ENCODE measurements at regions not wholly inside any gene's neighbourhood (a gene's known extent, or its start where the extent isn't known, plus 50 kb on each side); places are given as distances from the start of the nearest gene placed in this dataset.

GRCh38 chr1:213884942-213885341 lies 102.8 kb upstream of the PROX1 start:
- Histone ChIP-seq H3K79me2 (ENCODE audit: low read length) (no peaks in the 10 kb centered on the region), H3K27me3 (replicated peaks; ENCODE audit: insufficient read depth, low read length) (no peaks in the 10 kb centered on the region), H3F3A (ENCODE audit: insufficient read depth, low read length) (no peaks in the 10 kb centered on the region), H3K4me3 (ENCODE audit: low read length) (no peak overlapping the region), H3K9ac (ENCODE audit: low read length) (no peak overlapping the region), H3K4me1 (ENCODE audit: low read length) (no peaks in the 10 kb centered on the region), H3K36me3 (replicated peaks; ENCODE audit: insufficient read depth, low read length) (no peaks in the 10 kb centered on the region), H3K9me3 (replicated peaks; ENCODE audit: insufficient read depth, low read length) (no peaks in the 10 kb centered on the region), H3K4me2 (ENCODE audit: low read depth, low read length) (no peak overlapping the region), H2AFZ (ENCODE audit: low read length) (no peak overlapping the region), H3K27ac (ENCODE audit: low read length) (no peak overlapping the region), H4K20me1 (ENCODE audit: insufficient read depth, low read length) (no peaks in the 10 kb centered on the region), H3K9me2 (replicated peaks; ENCODE audit: insufficient read depth, low read length) (no peaks in the 10 kb centered on the region)
- DNase-seq: no peak
- TF ChIP-seq EZH2phosphoT487 (IDR thresholded peaks at IDR 0.05; ENCODE audit: low read length) (no peak), EZH2 (optimal IDR thresholded peaks at IDR 0.05; ENCODE audit: low read depth, low read length) (no peak), CTCF (IDR thresholded peaks at IDR 0.05; ENCODE audit: low read length) (no peak)

GRCh38 chr1:213887842-213888241 lies 99.9 kb upstream of the PROX1 start:
- no peak for DNase-seq
- Histone ChIP-seq H3K9me2 (replicated peaks; ENCODE audit: insufficient read depth, low read length) (no peaks in the 10 kb centered on the region), H3K4me1 (ENCODE audit: low read length) (no peaks in the 10 kb centered on the region), H4K20me1 (ENCODE audit: insufficient read depth, low read length) (no peaks in the 10 kb centered on the region), H3K36me3 (replicated peaks; ENCODE audit: insufficient read depth, low read length) (no peaks in the 10 kb centered on the region), H3K4me2 (ENCODE audit: low read depth, low read length) (no peak overlapping the region), H3F3A (ENCODE audit: insufficient read depth, low read length) (no peaks in the 10 kb centered on the region), H2AFZ (ENCODE audit: low read length) (no peak overlapping the region), H3K9me3 (replicated peaks; ENCODE audit: insufficient read depth, low read length) (no peaks in the 10 kb centered on the region), H3K27me3 (replicated peaks; ENCODE audit: insufficient read depth, low read length) (no peaks in the 10 kb centered on the region), H3K27ac (ENCODE audit: low read length) (no peak overlapping the region), H3K9ac (ENCODE audit: low read length) (no peak overlapping the region), H3K4me3 (ENCODE audit: low read length) (no peak overlapping the region), H3K79me2 (ENCODE audit: low read length) (no peaks in the 10 kb centered on the region)
- TF ChIP-seq EZH2 (optimal IDR thresholded peaks at IDR 0.05; ENCODE audit: low read depth, low read length) (no peak), EZH2phosphoT487 (IDR thresholded peaks at IDR 0.05; ENCODE audit: low read length) (no peak), CTCF (IDR thresholded peaks at IDR 0.05; ENCODE audit: low read length) (no peak)

- Histone ChIP-seq H3K36me3 (replicated peaks; ENCODE audit: insufficient read depth, low read length) (no peaks in the 10 kb centered on the region), H3K4me2 (ENCODE audit: low read depth, low read length) (no peak overlapping the region), H3K4me1 (ENCODE audit: low read length) (no peaks in the 10 kb centered on the region), H3K9me3 (replicated peaks; ENCODE audit: insufficient read depth, low read length) (no peaks in the 10 kb centered on the region), H2AFZ (ENCODE audit: low read length) (no peak overlapping the region), H3K9ac (ENCODE audit: low read length) (no peak overlapping the region), H3F3A (ENCODE audit: insufficient read depth, low read length) (no peaks in the 10 kb centered on the region), H3K4me3 (ENCODE audit: low read length) (no peak overlapping the region), H4K20me1 (ENCODE audit: insufficient read depth, low read length) (no peaks in the 10 kb centered on the region), H3K9me2 (replicated peaks; ENCODE audit: insufficient read depth, low read length) (no peaks in the 10 kb centered on the region), H3K27ac (ENCODE audit: low read length) (no peak overlapping the region), H3K79me2 (ENCODE audit: low read length) (no peaks in the 10 kb centered on the region), H3K27me3 (replicated peaks; ENCODE audit: insufficient read depth, low read length) (no peaks in the 10 kb centered on the region)
- no peak for DNase-seq
- TF ChIP-seq EZH2 (optimal IDR thresholded peaks at IDR 0.05; ENCODE audit: low read depth, low read length): no peak
- TF ChIP-seq EZH2phosphoT487 (IDR thresholded peaks at IDR 0.05; ENCODE audit: low read length): no peak
- TF ChIP-seq CTCF (IDR thresholded peaks at IDR 0.05; ENCODE audit: low read length): no peak
Measured at GRCh38 chr1:213891989-213892902, 95.5 kb upstream of the PROX1 start.

All from MM.1S (cell line).